Lower lobe of right lung (tissue), 2 donors: ENCODE measurements at regions not wholly inside any gene's neighbourhood (a gene's known extent, or its start where the extent isn't known, plus 50 kb on each side); places are given as distances from the start of the nearest gene placed in this dataset.
"Not testable (repeated sequence)": the region's sequence is repeated elsewhere in the genome, so short reads cannot be mapped to it uniquely, and the experiment has no call there.

Experiments
- ATAC-seq, 2 donors: fragments of 200-7000 bp; cut with Tn5 transposase; one replicate each; pipeline ENCODE4 v1.9.1; 2020 to 2022; ENCODE audit warnings: mild to moderate bottlenecking in 2 of 2, moderate library complexity in 2 of 2
- DNase-seq: peaks from one replicate; pipeline ENCODE4 v3.0.0-alpha.2; 2020
- H3K27ac ChIP-seq: fragments of 200-600 bp; one replicate; pipeline ENCODE4 v1.8.0; 2022
- H3K27me3 ChIP-seq: fragments of 200-600 bp; one replicate; pipeline ENCODE4 v1.8.0; 2022; ENCODE audit warnings: low read depth
- H3K36me3 ChIP-seq: fragments of 200-600 bp; one replicate; pipeline ENCODE4 v1.8.0; 2022; ENCODE audit warnings: mild to moderate bottlenecking
- H3K4me1 ChIP-seq: fragments of 200-600 bp; one replicate; pipeline ENCODE4 v1.8.0; 2022
- H3K4me3 ChIP-seq: fragments of 200-600 bp; one replicate; pipeline ENCODE4 v1.8.0; 2022; ENCODE audit warnings: mild to moderate bottlenecking
- H3K9me3 ChIP-seq: fragments of 200-600 bp; one replicate; pipeline ENCODE4 v1.8.0; 2022
- CTCF ChIP-seq: fragments of 200-600 bp; IDR thresholded peaks from one replicate; pipeline ENCODE4 v1.8.0; 2022; ENCODE audit warnings: antibody characterized with exemption, mild to moderate bottlenecking
- intact Hi-C: fragments of 100-400 bp; cut with DNase I; formaldehyde crosslinking; loops from one replicate; pipeline ENCODE4 v1.11.0; 2022
- donor health status: DM: no; HTN: yes; CAD: no; lungs with severe emphysema.

- no peak for ATAC-seq
- intact Hi-C loops = no loop called here
- DNase-seq = no peak
These were observed 549.4 kb downstream of the GPAM start for GRCh38 chr10:111634191-111634590.

GRCh38 chr10:111646021-111646420 is 537.5 kb downstream of the GPAM start:
- no peak for DNase-seq
- no peak overlapping the region for H3K4me3 ChIP-seq
- no peak for ATAC-seq
- H3K27me3 ChIP-seq = no peaks in the 10 kb centered on the region
- H3K4me1 ChIP-seq = no peaks in the 10 kb centered on the region
- peaks cover 15% of the 10 kb centered on the region for H3K9me3 ChIP-seq
- no peak overlapping the region for H3K27ac ChIP-seq
- intact Hi-C loops = no loop called here
- no peak for TF ChIP-seq CTCF
- no peaks in the 10 kb centered on the region for H3K36me3 ChIP-seq

More at GRCh38 chr10:111634191-111634590, 549.4 kb downstream of the GPAM start:
- Histone ChIP-seq H3K27ac (no peak overlapping the region), H3K4me3 (no peak overlapping the region), H3K36me3 (no peaks in the 10 kb centered on the region), H3K27me3 (no peaks in the 10 kb centered on the region), H3K4me1 (no peaks in the 10 kb centered on the region), H3K9me3 (no peaks in the 10 kb centered on the region)
- no peak for TF ChIP-seq CTCF

GRCh38 chr10:111648046-111648445 is 535.5 kb downstream of the GPAM start:
- peaks cover 15% of the 10 kb centered on the region for H3K9me3 ChIP-seq
- H3K27me3 ChIP-seq = no peaks in the 10 kb centered on the region
- no peak for TF ChIP-seq CTCF
- intact Hi-C loops = no loop called here
- DNase-seq (no peak), ATAC-seq (no peak)
- H3K4me1 ChIP-seq = no peaks in the 10 kb centered on the region
- H3K27ac ChIP-seq = no peak overlapping the region
- H3K4me3 ChIP-seq = no peak overlapping the region
- no peaks in the 10 kb centered on the region for H3K36me3 ChIP-seq

- intact Hi-C loops, H3K27ac ChIP-seq, DNase-seq, H3K4me1 ChIP-seq, H3K4me3 ChIP-seq, ATAC-seq, H3K36me3 ChIP-seq, H3K27me3 ChIP-seq: not testable (repeated sequence)
- H3K9me3 ChIP-seq = peaks cover 15% of the 10 kb centered on the region
These were observed 534.5 kb downstream of the GPAM start for GRCh38 chr10:111649080-111649479.

- ATAC-seq = no peak
- H3K4me3 ChIP-seq = no peak overlapping the region
- no peak for DNase-seq
- H3K9me3 ChIP-seq = peaks cover 15% of the 10 kb centered on the region
- H3K27me3 ChIP-seq = no peaks in the 10 kb centered on the region
- H3K4me1 ChIP-seq = no peaks in the 10 kb centered on the region
- intact Hi-C loops = no loop called here
- TF ChIP-seq CTCF = no peak
- no peak overlapping the region for H3K27ac ChIP-seq
- H3K36me3 ChIP-seq = no peaks in the 10 kb centered on the region
These were observed 533.5 kb downstream of the GPAM start for GRCh38 chr10:111650088-111650487.

GRCh38 chr10:111656066-111656465 is 527.5 kb downstream of the GPAM start:
- H3K27ac ChIP-seq = no peak overlapping the region
- no peaks in the 10 kb centered on the region for H3K4me1 ChIP-seq
- H3K36me3 ChIP-seq = no peaks in the 10 kb centered on the region
- TF ChIP-seq CTCF = no peak
- DNase-seq (no peak), ATAC-seq (no peak)
- intact Hi-C loops = no loop called here
- no peaks in the 10 kb centered on the region for H3K27me3 ChIP-seq
- no peak overlapping the region for H3K4me3 ChIP-seq
- H3K9me3 ChIP-seq = no peaks in the 10 kb centered on the region
